ENCODE measurements at regions not wholly inside any gene's neighbourhood (a gene's known extent, or its start where the extent isn't known, plus 50 kb on each side); places are given as distances from the start of the nearest gene placed in this dataset.

GRCh38 chr22:49183208-49183825 lies 644.4 kb downstream of the BRD1 start:
- no peak for DNase-seq (ENCODE audit: low read depth in 2 of 3, low spot score in 2 of 3)

GRCh38 chr22:49182416-49182815 lies 645.3 kb downstream of the BRD1 start:
- DNase-seq (ENCODE audit: low read depth in 2 of 3, low spot score in 2 of 3), result no peak

GRCh38 chr22:49181942-49182341 lies 645.7 kb downstream of the BRD1 start:
- DNase-seq (ENCODE audit: low read depth in 2 of 3, low spot score in 2 of 3), result no peak

GRCh38 chr22:49181431-49181830 lies 646.2 kb downstream of the BRD1 start:
- no peak for DNase-seq (ENCODE audit: low read depth in 2 of 3, low spot score in 2 of 3)

GRCh38 chr22:49180683-49181024 lies 647.0 kb downstream of the BRD1 start:
- DNase-seq (ENCODE audit: low read depth in 2 of 3, low spot score in 2 of 3), result no peak

- DNase-seq (ENCODE audit: low read depth in 2 of 3, low spot score in 2 of 3), result no peak
Observed at GRCh38 chr22:49179886-49180682, 647.6 kb downstream of the BRD1 start.

GRCh38 chr22:49179175-49179574 lies 648.5 kb downstream of the BRD1 start:
- DNase-seq (ENCODE audit: low read depth in 2 of 3, low spot score in 2 of 3), result no peak

- DNase-seq (ENCODE audit: low read depth in 2 of 3, low spot score in 2 of 3), result no peak
Observed at GRCh38 chr22:49178246-49179005, 649.2 kb downstream of the BRD1 start.

- no peak for DNase-seq (ENCODE audit: low read depth in 2 of 3, low spot score in 2 of 3)
Observed at GRCh38 chr22:49177666-49178065, 650.0 kb downstream of the BRD1 start.

GRCh38 chr22:49176956-49177355 lies 650.7 kb downstream of the BRD1 start:
- no peak for DNase-seq (ENCODE audit: low read depth in 2 of 3, low spot score in 2 of 3)

GRCh38 chr22:49170053-49170452 lies 657.6 kb downstream of the BRD1 start:
- DNase-seq (ENCODE audit: low read depth in 2 of 3, low spot score in 2 of 3), result no peak

- no peak for DNase-seq (ENCODE audit: low read depth in 2 of 3, low spot score in 2 of 3)
Observed at GRCh38 chr22:49169074-49169744, 658.5 kb downstream of the BRD1 start.

GRCh38 chr22:49168219-49168813 lies 659.4 kb downstream of the BRD1 start:
- DNase-seq (ENCODE audit: low read depth in 2 of 3, low spot score in 2 of 3), result no peak

- DNase-seq (ENCODE audit: low read depth in 2 of 3, low spot score in 2 of 3), result no peak
Observed at GRCh38 chr22:49166746-49167145, 660.9 kb downstream of the BRD1 start.

- no peak for DNase-seq (ENCODE audit: low read depth in 2 of 3, low spot score in 2 of 3)
Observed at GRCh38 chr22:49166211-49166610, 661.5 kb downstream of the BRD1 start.

- DNase-seq (ENCODE audit: low read depth in 2 of 3, low spot score in 2 of 3), result no peak
Observed at GRCh38 chr22:49164773-49165320, 662.8 kb downstream of the BRD1 start.

- DNase-seq (ENCODE audit: low read depth in 2 of 3, low spot score in 2 of 3), result no peak
Observed at GRCh38 chr22:49163960-49164690, 663.5 kb downstream of the BRD1 start.

GRCh38 chr22:49163258-49163959 lies 664.3 kb downstream of the BRD1 start:
- DNase-seq (ENCODE audit: low read depth in 2 of 3, low spot score in 2 of 3), result no peak

- no peak for DNase-seq (ENCODE audit: low read depth in 2 of 3, low spot score in 2 of 3)
Observed at GRCh38 chr22:49162841-49163240, 664.8 kb downstream of the BRD1 start.

All from hematopoietic multipotent progenitor cell (in vitro differentiated cells).